ENCODE measurements at regions not wholly inside any gene's neighbourhood (a gene's known extent, or its start where the extent isn't known, plus 50 kb on each side); places are given as distances from the start of the nearest gene placed in this dataset.

- no peak for TF ChIP-seq PRDM2 (tag by site-specific recombination; IDR thresholded peaks at IDR 0.05; ENCODE audit: borderline replicate concordance)
- no peak for TF ChIP-seq ZNF266 (tag by site-specific recombination; IDR thresholded peaks at IDR 0.05; ENCODE audit: low read depth)
- no peak for TF ChIP-seq ZNF518A (tag by site-specific recombination; conservative IDR thresholded peaks at IDR 0.05; ENCODE audit: low read depth)
- no peak for TF ChIP-seq ZNF239 (tag by site-specific recombination; IDR thresholded peaks at IDR 0.05)
- TF ChIP-seq ZNF610 (tag by site-specific recombination; IDR thresholded peaks at IDR 0.05; ENCODE audit: borderline replicate concordance), result no peak
- no peak for TF ChIP-seq SETDB1 (IDR thresholded peaks at IDR 0.05; ENCODE audit: insufficient read length, low read length)
- no peak for TF ChIP-seq PRDM6 (tag by site-specific recombination; IDR thresholded peaks at IDR 0.05)
- TF ChIP-seq ZNF350 (tag by site-specific recombination; IDR thresholded peaks at IDR 0.05), result no peak
- ChIA-PET CTCF (no interaction called here), POLR2A (no interaction called here)
- H3K4me3 ChIP-seq (ENCODE audit: low read depth, low read length), result no peak overlapping the region
- H3K4me1 ChIP-seq (ENCODE audit: control insufficient read depth, insufficient read depth, low read length), result no peaks in the 10 kb centered on the region
- no peak overlapping the region for H3K27ac ChIP-seq (ENCODE audit: extremely low read depth, low read depth, low read length)
- no peaks in the 10 kb centered on the region for H3K9me3 ChIP-seq (ENCODE audit: control insufficient read depth, insufficient read depth, low read depth, low read length)
- no peaks in the 10 kb centered on the region for H3K36me3 ChIP-seq (ENCODE audit: control insufficient read depth in 2 of 2, insufficient read depth in 1 of 2, low read length in 2 of 2)
These were observed 127.7 kb downstream of the C12orf50 start for GRCh38 chr12:87901457-87901856.

GRCh38 chr12:87897662-87898061, 131.5 kb downstream of the C12orf50 start:
- CTCF ChIA-PET, result no interaction called here
- Histone ChIP-seq H3K27ac (ENCODE audit: extremely low read depth, low read depth, low read length) (no peak overlapping the region), H3K4me1 (ENCODE audit: control insufficient read depth, insufficient read depth, low read length) (no peaks in the 10 kb centered on the region), H3K9me3 (ENCODE audit: control insufficient read depth, insufficient read depth, low read depth, low read length) (no peaks in the 10 kb centered on the region), H3K36me3 (ENCODE audit: control insufficient read depth in 2 of 2, insufficient read depth in 1 of 2, low read length in 2 of 2) (no peaks in the 10 kb centered on the region), H3K4me3 (ENCODE audit: low read depth, low read length) (no peak overlapping the region)
- POLR2A ChIA-PET, result no interaction called here
- TF ChIP-seq ZNF623 (tag by site-specific recombination; IDR thresholded peaks at IDR 0.05) (no peak), ZNF449 (tag by site-specific recombination; IDR thresholded peaks at IDR 0.05) (no peak)
